OCI-LY3 (cell line): ENCODE measurements at regions not wholly inside any gene's neighbourhood (a gene's known extent, or its start where the extent isn't known, plus 50 kb on each side); places are given as distances from the start of the nearest gene placed in this dataset.

ENCODE experiments used
- H2AFZ ChIP-seq: fragments of 200-600, 300-600 bp; shearing (Covaris generic); 2 replicates; pipeline ENCODE4 v1.6.0; 2014; ENCODE audit warnings: antibody characterized with exemption, low read depth, low read length
- H3K27ac ChIP-seq: fragments of 200-600, 300-600 bp; sonication (generic); 2 replicates; pipeline ENCODE4 v1.5.1; 2014; ENCODE audit warnings: mild to moderate bottlenecking, low read length, moderate library complexity, mixed read lengths
- H3K27me3 ChIP-seq: fragments of 200-600, 300-600 bp; sonication (generic); 2 replicates; pipeline ENCODE4 v1.6.1; 2014; ENCODE audit warnings: low read depth, low read length, mixed read lengths
- H3K36me3 ChIP-seq: fragments of 200-600, 300-600 bp; sonication (generic); replicated peaks from 2 replicates; pipeline ENCODE3; 2014; ENCODE audit warnings: low read depth, low read length, mixed read lengths
- H3K4me1 ChIP-seq: fragments of 300-600, 200-600 bp; sonication (generic); 2 replicates; pipeline ENCODE4 v1.6.1; 2014; ENCODE audit warnings: low read length, mixed read lengths
- H3K4me2 ChIP-seq: fragments of 200-600, 300-600 bp; sonication (generic); 2 replicates; pipeline ENCODE4 v1.6.1; 2014; ENCODE audit warnings: low read length, mixed read lengths
- H3K4me3 ChIP-seq: fragments of 300-600, 200-600 bp; sonication (generic); 2 replicates; pipeline ENCODE4 v1.5.1; 2014; ENCODE audit warnings: antibody characterized with exemption, mild to moderate bottlenecking, low read length, moderate library complexity
- H3K79me2 ChIP-seq: fragments of 300-600, 200-600 bp; shearing (Covaris generic); 2 replicates; pipeline ENCODE4 v1.6.1; 2014; ENCODE audit warnings: mild to moderate bottlenecking, low read length, mixed read lengths
- H3K9ac ChIP-seq: fragments of 300-600, 200-600 bp; shearing (Covaris generic); 2 replicates; pipeline ENCODE4 v1.6.0; 2014; ENCODE audit warnings: mild to moderate bottlenecking, low read length, moderate library complexity
- H3K9me3 ChIP-seq: fragments of 200-600, 300-600 bp; shearing (Covaris generic); 2 replicates; pipeline ENCODE4 v1.6.1; 2014; ENCODE audit warnings: low read length, mixed read lengths; ENCODE audit not compliant: insufficient read depth
- H4K20me1 ChIP-seq: fragments of 200-600, 300-600 bp; sonication (generic); 2 replicates; pipeline ENCODE4 v1.6.1; 2016; ENCODE audit warnings: low read length, mixed read lengths; ENCODE audit not compliant: insufficient read depth
- EZH2phosphoT487 ChIP-seq: fragments of 200-600 bp; shearing (Covaris generic); IDR thresholded peaks from 2 replicates; pipeline ENCODE4 v1.6.1; 2018; ENCODE audit warnings: antibody characterized with exemption, mixed run types, low read depth
- TF ChIP-seq, protein P1 (sequence below): fragments of 200-600, 300-600 bp; sonication (generic); IDR thresholded peaks from 2 replicates; pipeline ENCODE4 v1.5.1; 2014; ENCODE audit warnings: antibody characterized with exemption, low read length, low read depth

GRCh38 chr3:168405288-168405687, 309.6 kb upstream of the GOLIM4 start:
- no peaks in the 10 kb centered on the region for H3K79me2 ChIP-seq
- no peaks in the 10 kb centered on the region for H3K9me3 ChIP-seq
- no peak for TF ChIP-seq EZH2phosphoT487
- no peak overlapping the region for H2AFZ ChIP-seq
- H4K20me1 ChIP-seq: no peaks in the 10 kb centered on the region
- 0 out of 2 replicates have a peak, but pooled peaks cover 3% of the 10 kb centered on the region for H3K4me1 ChIP-seq
- no peaks in the 10 kb centered on the region for H3K27me3 ChIP-seq
- H3K27ac ChIP-seq: no peak overlapping the region
- no peak overlapping the region for H3K4me3 ChIP-seq
- no peak overlapping the region for H3K4me2 ChIP-seq
- H3K9ac ChIP-seq: no peak overlapping the region
- H3K36me3 ChIP-seq: no peaks in the 10 kb centered on the region

- Histone ChIP-seq H3K9me3 (no peaks in the 10 kb centered on the region), H2AFZ (no peak overlapping the region), H3K36me3 (no peaks in the 10 kb centered on the region), H4K20me1 (no peaks in the 10 kb centered on the region), H3K4me3 (no peak overlapping the region), H3K27ac (no peak overlapping the region), H3K79me2 (no peaks in the 10 kb centered on the region), H3K27me3 (no peaks in the 10 kb centered on the region), H3K9ac (no peak overlapping the region), H3K4me1 (no peaks in the 10 kb centered on the region), H3K4me2 (no peak overlapping the region)
- TF ChIP-seq, protein P1, sequence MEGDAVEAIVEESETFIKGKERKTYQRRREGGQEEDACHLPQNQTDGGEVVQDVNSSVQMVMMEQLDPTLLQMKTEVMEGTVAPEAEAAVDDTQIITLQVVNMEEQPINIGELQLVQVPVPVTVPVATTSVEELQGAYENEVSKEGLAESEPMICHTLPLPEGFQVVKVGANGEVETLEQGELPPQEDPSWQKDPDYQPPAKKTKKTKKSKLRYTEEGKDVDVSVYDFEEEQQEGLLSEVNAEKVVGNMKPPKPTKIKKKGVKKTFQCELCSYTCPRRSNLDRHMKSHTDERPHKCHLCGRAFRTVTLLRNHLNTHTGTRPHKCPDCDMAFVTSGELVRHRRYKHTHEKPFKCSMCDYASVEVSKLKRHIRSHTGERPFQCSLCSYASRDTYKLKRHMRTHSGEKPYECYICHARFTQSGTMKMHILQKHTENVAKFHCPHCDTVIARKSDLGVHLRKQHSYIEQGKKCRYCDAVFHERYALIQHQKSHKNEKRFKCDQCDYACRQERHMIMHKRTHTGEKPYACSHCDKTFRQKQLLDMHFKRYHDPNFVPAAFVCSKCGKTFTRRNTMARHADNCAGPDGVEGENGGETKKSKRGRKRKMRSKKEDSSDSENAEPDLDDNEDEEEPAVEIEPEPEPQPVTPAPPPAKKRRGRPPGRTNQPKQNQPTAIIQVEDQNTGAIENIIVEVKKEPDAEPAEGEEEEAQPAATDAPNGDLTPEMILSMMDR: no peak
- no peak for TF ChIP-seq EZH2phosphoT487
Observed at GRCh38 chr3:168398371-168399025, 302.8 kb upstream of the GOLIM4 start.

DNA sequence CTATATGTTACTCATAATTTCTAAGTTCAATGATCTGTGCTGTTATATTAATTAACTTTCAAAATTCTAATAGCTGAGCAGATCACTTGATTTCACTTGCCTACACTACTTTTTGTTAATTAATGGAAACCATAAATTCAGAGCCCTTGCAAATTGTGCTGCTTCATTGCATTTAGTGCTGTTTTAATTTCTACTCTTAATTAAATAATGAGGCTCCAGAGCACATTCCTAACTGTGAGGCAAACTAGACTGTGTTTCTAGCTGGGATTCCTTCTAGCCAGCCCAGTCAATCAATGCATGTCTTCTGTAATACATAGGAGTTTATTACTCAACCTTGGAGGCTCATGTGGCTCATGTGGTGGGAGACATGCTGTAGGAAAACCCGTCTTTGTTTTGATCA, 301.1 kb upstream of the GOLIM4 start:
- TF ChIP-seq, protein P1: no peak
- no peak for TF ChIP-seq EZH2phosphoT487
- Histone ChIP-seq H3K9me3 (no peaks in the 10 kb centered on the region), H2AFZ (no peak overlapping the region), H3K79me2 (no peaks in the 10 kb centered on the region), H3K27ac (no peak overlapping the region), H3K9ac (no peak overlapping the region), H3K4me3 (no peak overlapping the region), H3K36me3 (no peaks in the 10 kb centered on the region), H3K4me2 (no peak overlapping the region), H3K27me3 (no peaks in the 10 kb centered on the region), H3K4me1 (no peaks in the 10 kb centered on the region), H4K20me1 (no peaks in the 10 kb centered on the region)

GRCh38 chr3:168395551-168395950, 299.8 kb upstream of the GOLIM4 start:
- Histone ChIP-seq H4K20me1 (no peaks in the 10 kb centered on the region), H3K4me1 (no peaks in the 10 kb centered on the region), H2AFZ (no peak overlapping the region), H3K4me2 (no peak overlapping the region), H3K27ac (no peak overlapping the region), H3K9ac (no peak overlapping the region), H3K9me3 (no peaks in the 10 kb centered on the region), H3K4me3 (no peak overlapping the region), H3K79me2 (no peaks in the 10 kb centered on the region), H3K27me3 (no peaks in the 10 kb centered on the region), H3K36me3 (no peaks in the 10 kb centered on the region)
- TF ChIP-seq, protein P1: no peak
- no peak for TF ChIP-seq EZH2phosphoT487
